Body of pancreas (tissue), 4 donors: ENCODE measurements at regions not wholly inside any gene's neighbourhood (a gene's known extent, or its start where the extent isn't known, plus 50 kb on each side); places are given as distances from the start of the nearest gene placed in this dataset.

Experiments used
- ATAC-seq: fragments of 150-250 bp; one replicate; pipeline ENCODE4 v1.9.1; 2016
- DNase-seq, 4 donors: peaks; one replicate each; pipeline ENCODE4 v3.0.0-alpha.2; 2019
- H3K27ac ChIP-seq, 4 donors: fragments of 200-600 bp; sonication (generic); 1 replicate in 3 of 4; 2 replicates in 1 of 4; pipeline versions ENCODE4 v1.5.1 to v1.6.1; 2016 to 2019; ENCODE audit warnings: mild to moderate bottlenecking in 1 of 4, mixed read lengths in 1 of 4, moderate library complexity in 1 of 4
- H3K27me3 ChIP-seq, 2 donors: fragments of 200-600 bp; sonication (generic); one replicate each; pipeline ENCODE4 v1.6.0; 2016; ENCODE audit warnings: mild to moderate bottlenecking in 1 of 2
- H3K36me3 ChIP-seq, 2 donors: fragments of 200-600 bp; sonication (generic); replicated peaks in 1 of 2; 2 replicates each; pipeline ENCODE4 v1.5.1; 2016; ENCODE audit warnings: low read depth in 2 of 2; ENCODE audit not compliant: insufficient read depth in 1 of 2
- H3K4me1 ChIP-seq: fragments of 200-600 bp; sonication (generic); one replicate; pipeline ENCODE4 v1.6.0; 2016
- H3K4me3 ChIP-seq, 2 donors: fragments of 200-600 bp; sonication (generic); 1 replicate in 1 of 2; 2 replicates in 1 of 2; pipeline ENCODE4 v1.5.1; 2016 to 2019
- H3K9me3 ChIP-seq, 3 donors: fragments of 200-600 bp; sonication (generic); 1 replicate in 2 of 3; 2 replicates in 1 of 3; pipeline ENCODE4 v1.5.1; 2016
- CTCF ChIP-seq, 7 experiments: fragments of 450-650 bp in 4 of 7; fragments of 200-600 bp in 3 of 7; sonication (generic) in 3 of 7; IDR thresholded peaks; one replicate each; pipeline ENCODE4 v1.5.1; 2016 to 2019; ENCODE audit warnings: antibody characterized with exemption in 7 of 7
- POLR2A ChIP-seq, 3 donors: fragments of 450-650 bp; IDR thresholded peaks; one replicate each; pipeline ENCODE4 v1.6.1; 2016; ENCODE audit warnings: antibody characterized with exemption in 3 of 3, mild to moderate bottlenecking in 2 of 3
- WGBS, 2 donors: methylation state at CpG; one replicate each; pipeline ENCODE4 v1.1.5; 2017; 5-methylcytosine and 5-hydroxymethylcytosine counted together
- intact Hi-C: fragments of 100-400 bp; cut with DNase I; formaldehyde crosslinking; loops from one replicate; pipeline ENCODE4 v1.15.1; 2023

- no peaks in the 10 kb centered on the region for H3K9me3 ChIP-seq
- no peak for DNase-seq
- H3K4me1 ChIP-seq = no peaks in the 10 kb centered on the region
- no peak for ATAC-seq
- H3K27me3 ChIP-seq = no peaks in the 10 kb centered on the region
- H3K4me3 ChIP-seq = no peak overlapping the region
- TF ChIP-seq POLR2A (IDR thresholded peaks at IDR 0.05) (no peak), CTCF (IDR thresholded peaks at IDR 0.05) (no peak)
- intact Hi-C loops = no loop called here
- no peaks in the 10 kb centered on the region for H3K36me3 ChIP-seq
- H3K27ac ChIP-seq = no peak overlapping the region
Observed at GRCh38 chr3:78235841-78236240, 1195.9 kb downstream of the ROBO2 start.

GRCh38 chr3:78238811-78239210 is 1198.9 kb downstream of the ROBO2 start:
- intact Hi-C loops = no loop called here
- no peaks in the 10 kb centered on the region for H3K4me1 ChIP-seq
- no peak overlapping the region for H3K4me3 ChIP-seq
- no peaks in the 10 kb centered on the region for H3K27me3 ChIP-seq
- WGBS, 2 donors = 64 to 84% methylated on average over 5 of the region's 5 CpGs
- TF ChIP-seq POLR2A (IDR thresholded peaks at IDR 0.05) = no peak
- TF ChIP-seq CTCF (IDR thresholded peaks at IDR 0.05) = no peak
- no peaks in the 10 kb centered on the region for H3K9me3 ChIP-seq
- DNase-seq (no peak), ATAC-seq (no peak)
- H3K27ac ChIP-seq = no peak overlapping the region
- H3K36me3 ChIP-seq = no peaks in the 10 kb centered on the region

GRCh38 chr3:78242724-78243123 is 1202.8 kb downstream of the ROBO2 start:
- peaks cover 0 to 10% (median 0%) of the 10 kb centered on the region in 3 donors for H3K9me3 ChIP-seq
- no peak for TF ChIP-seq POLR2A (IDR thresholded peaks at IDR 0.05)
- TF ChIP-seq CTCF (IDR thresholded peaks at IDR 0.05) = no peak
- H3K27ac ChIP-seq = no peak overlapping the region
- H3K4me3 ChIP-seq = no peak overlapping the region
- DNase-seq (no peak), ATAC-seq (no peak)
- H3K4me1 ChIP-seq = no peaks in the 10 kb centered on the region
- intact Hi-C loops = no loop called here
- no peaks in the 10 kb centered on the region for H3K36me3 ChIP-seq
- 43 to 52% methylated on average over 3 of the region's 3 CpGs for WGBS, 2 donors
- H3K27me3 ChIP-seq = no peaks in the 10 kb centered on the region

- H3K27me3 ChIP-seq = no peaks in the 10 kb centered on the region
- H3K36me3 ChIP-seq = no peaks in the 10 kb centered on the region
- intact Hi-C loops = no loop called here
- H3K4me3 ChIP-seq = no peak overlapping the region
- H3K27ac ChIP-seq = no peak overlapping the region
- peaks cover 0 to 10% (median 0%) of the 10 kb centered on the region in 3 donors for H3K9me3 ChIP-seq
- ATAC-seq = no peak
- no peak for TF ChIP-seq CTCF (IDR thresholded peaks at IDR 0.05)
- no peak for TF ChIP-seq POLR2A (IDR thresholded peaks at IDR 0.05)
- no peak for DNase-seq
- no peaks in the 10 kb centered on the region for H3K4me1 ChIP-seq
- WGBS, 2 donors = 31 to 34% methylated on average over 2 of the region's 2 CpGs
Observed at GRCh38 chr3:78244136-78244535, 1204.2 kb downstream of the ROBO2 start.

- Histone ChIP-seq H3K4me3 (no peak overlapping the region), H3K27me3 (no peaks in the 10 kb centered on the region), H3K27ac (no peak overlapping the region), H3K9me3 (peaks cover 0 to 10% (median 0%) of the 10 kb centered on the region in 3 donors), H3K36me3 (no peaks in the 10 kb centered on the region), H3K4me1 (no peaks in the 10 kb centered on the region)
- WGBS, 2 donors = 26% methylated on average over 3 of the region's 3 CpGs
- intact Hi-C loops = no loop called here
- ATAC-seq = no peak
- DNase-seq = no peak
- TF ChIP-seq POLR2A (IDR thresholded peaks at IDR 0.05) (no peak), CTCF (IDR thresholded peaks at IDR 0.05) (no peak)
Observed at GRCh38 chr3:78249294-78249693, 1209.4 kb downstream of the ROBO2 start.
